ENCODE measurements at regions not wholly inside any gene's neighbourhood (a gene's known extent, or its start where the extent isn't known, plus 50 kb on each side); places are given as distances from the start of the nearest gene placed in this dataset.

DNA sequence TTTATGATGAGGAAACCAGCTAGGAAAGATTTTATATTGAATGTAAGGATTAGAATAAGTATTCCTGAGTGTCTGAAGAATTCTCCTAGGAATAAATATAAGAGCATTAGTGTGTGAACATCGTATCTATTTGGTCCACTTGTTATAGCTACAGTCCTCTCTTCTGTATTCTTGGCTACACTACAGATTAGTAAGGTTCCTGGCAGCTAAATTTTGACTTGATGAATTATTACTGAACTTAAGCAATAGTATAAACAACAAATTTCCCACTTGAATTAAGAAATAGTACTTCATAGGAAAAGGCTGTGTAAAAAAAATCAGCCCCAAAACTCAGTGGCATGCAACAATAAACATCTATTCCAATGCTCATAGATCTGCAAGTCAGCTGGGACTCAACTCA, 138.4 kb upstream of the G2E3 start:
- intact Hi-C loops (cut with DNase I), result no loop called here
- Histone ChIP-seq H3K4me3 (no peak overlapping the region), H3K27ac (no peak overlapping the region), H3K9me3 (replicated peaks in 1 of 3) (no peaks in the 10 kb centered on the region), H3K4me1 (replicated peaks in 1 of 2) (no peaks in the 10 kb centered on the region), H3K36me3 (replicated peaks in 1 of 2) (no peaks in the 10 kb centered on the region), H3K27me3 (no peaks in the 10 kb centered on the region)
- no peak for DNase-seq
- WGBS, 4 donors, result 0 to 28% (median 21%) methylated on average over 1 of the region's 1 CpG
- no peak for TF ChIP-seq POLR2A (IDR thresholded peaks at IDR 0.05)
- no peak for TF ChIP-seq CTCF (IDR thresholded peaks at IDR 0.05)

GRCh38 chr14:30426463-30426862, 132.5 kb upstream of the G2E3 start:
- no peak for DNase-seq
- intact Hi-C loops (cut with DNase I), result no loop called here
- Histone ChIP-seq H3K36me3 (replicated peaks in 1 of 2) (no peaks in the 10 kb centered on the region), H3K4me3 (no peak overlapping the region), H3K9me3 (replicated peaks in 1 of 3) (no peaks in the 10 kb centered on the region), H3K27me3 (no peaks in the 10 kb centered on the region), H3K27ac (no peak overlapping the region), H3K4me1 (replicated peaks in 1 of 2) (no peaks in the 10 kb centered on the region)
- 59 to 76% (median 68%) methylated on average over 1 of the region's 1 CpG for WGBS, 4 donors
- TF ChIP-seq CTCF (IDR thresholded peaks at IDR 0.05) (no peak), POLR2A (IDR thresholded peaks at IDR 0.05) (no peak)

DNA sequence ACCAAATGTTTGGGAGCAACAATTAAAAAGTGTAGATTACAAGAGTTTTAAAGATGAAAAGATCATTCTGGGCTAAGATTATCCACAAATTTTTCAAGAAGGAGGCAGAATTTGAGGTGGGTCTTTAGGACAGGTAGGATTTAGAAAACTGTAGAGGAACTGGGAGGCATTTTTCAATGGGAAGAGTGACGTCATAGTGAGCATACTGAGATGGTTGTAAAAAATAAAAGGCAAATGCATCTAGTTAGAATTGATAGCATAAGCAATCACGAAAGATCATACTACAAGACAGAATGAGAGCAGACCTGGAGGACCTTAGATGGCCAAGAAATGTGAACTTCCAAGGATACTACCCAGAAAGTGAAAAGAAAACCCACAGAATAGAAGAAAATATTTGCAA, 131.6 kb upstream of the G2E3 start:
- Histone ChIP-seq H3K27me3 (no peaks in the 10 kb centered on the region), H3K4me1 (replicated peaks in 1 of 2) (no peaks in the 10 kb centered on the region), H3K4me3 (no peak overlapping the region), H3K9me3 (replicated peaks in 1 of 3) (no peaks in the 10 kb centered on the region), H3K36me3 (replicated peaks in 1 of 2) (no peaks in the 10 kb centered on the region), H3K27ac (no peak overlapping the region)
- no peak for DNase-seq
- 55 to 70% (median 62%) methylated on average over 2 of the region's 2 CpGs for WGBS, 4 donors
- TF ChIP-seq POLR2A (IDR thresholded peaks at IDR 0.05) (no peak), CTCF (IDR thresholded peaks at IDR 0.05) (no peak)
- intact Hi-C loops (cut with DNase I), result no loop called here

GRCh38 chr14:30427846-30428245, 131.1 kb upstream of the G2E3 start:
- Histone ChIP-seq H3K27me3 (no peaks in the 10 kb centered on the region), H3K4me3 (no peak overlapping the region), H3K9me3 (replicated peaks in 1 of 3) (no peaks in the 10 kb centered on the region), H3K27ac (no peak overlapping the region), H3K4me1 (replicated peaks in 1 of 2) (no peaks in the 10 kb centered on the region), H3K36me3 (replicated peaks in 1 of 2) (no peaks in the 10 kb centered on the region)
- no peak for DNase-seq
- intact Hi-C loops (cut with DNase I), result no loop called here
- TF ChIP-seq CTCF (IDR thresholded peaks at IDR 0.05), result no peak
- TF ChIP-seq POLR2A (IDR thresholded peaks at IDR 0.05), result no peak
